Suprapubic skin (tissue), 4 donors: ENCODE measurements at regions not wholly inside any gene's neighbourhood (a gene's known extent, or its start where the extent isn't known, plus 50 kb on each side); places are given as distances from the start of the nearest gene placed in this dataset.
"Not testable (repeated sequence)": the region's sequence is repeated elsewhere in the genome, so short reads cannot be mapped to it uniquely, and the experiment has no call there.

Source experiments
- POLR2A ChIP-seq, 2 donors: fragments of 450-650 bp; IDR thresholded peaks; one replicate each; pipeline ENCODE4 v1.6.1; 2017; ENCODE audit warnings: antibody characterized with exemption in 2 of 2, mild to moderate bottlenecking in 2 of 2, moderate library complexity in 2 of 2
- POLR2AphosphoS5 ChIP-seq, 3 donors: sonication (generic); formaldehyde crosslinking; IDR thresholded peaks; one replicate each; pipeline ENCODE4 v1.6.1; 2017; ENCODE audit warnings: antibody characterized with exemption in 3 of 3
- TF ChIP-seq, protein P1 (sequence below), 2 donors: fragments of 200-600 bp in 1 of 2; fragments of 450-650 bp in 1 of 2; sonication (generic) in 1 of 2; IDR thresholded peaks; one replicate each; pipeline ENCODE4 v1.5.1; 2016 to 2019; ENCODE audit warnings: antibody characterized with exemption in 2 of 2, mild to moderate bottlenecking in 1 of 2, moderate library complexity in 1 of 2

DNA sequence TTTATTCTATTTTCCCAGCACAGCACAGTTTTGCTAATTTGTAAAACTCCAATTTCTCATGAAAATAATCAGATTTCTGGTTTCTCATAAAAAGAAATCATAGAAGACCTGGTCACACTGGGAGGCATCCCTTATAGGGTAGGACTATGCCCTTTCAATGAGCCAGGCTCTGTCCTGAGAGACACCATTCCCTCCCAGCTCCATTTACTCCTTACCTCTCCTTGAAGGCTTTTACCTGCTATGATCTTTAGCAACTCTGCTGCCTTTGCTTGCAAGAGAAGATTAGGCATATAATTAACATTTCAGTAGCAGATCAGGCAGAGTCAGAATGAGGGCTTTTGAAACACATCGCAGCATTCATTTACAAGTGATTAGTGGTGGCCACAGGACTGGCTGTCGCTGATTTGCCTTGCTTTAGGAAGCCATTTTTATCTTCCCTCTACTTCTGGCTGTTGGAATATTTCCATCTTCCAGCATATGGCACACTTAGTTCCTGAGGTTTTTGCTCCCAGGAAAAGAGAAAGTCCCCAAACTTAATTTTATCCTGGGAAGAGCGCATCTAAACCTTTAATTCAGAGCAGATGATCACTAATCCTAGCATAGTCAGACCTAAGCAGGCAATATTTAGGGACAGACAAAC is 196.9 kb downstream of the SPATA31A1 start:
- not testable (repeated sequence) for TF ChIP-seq POLR2AphosphoS5, POLR2A (IDR thresholded peaks at IDR 0.05)
- TF ChIP-seq, protein P1, sequence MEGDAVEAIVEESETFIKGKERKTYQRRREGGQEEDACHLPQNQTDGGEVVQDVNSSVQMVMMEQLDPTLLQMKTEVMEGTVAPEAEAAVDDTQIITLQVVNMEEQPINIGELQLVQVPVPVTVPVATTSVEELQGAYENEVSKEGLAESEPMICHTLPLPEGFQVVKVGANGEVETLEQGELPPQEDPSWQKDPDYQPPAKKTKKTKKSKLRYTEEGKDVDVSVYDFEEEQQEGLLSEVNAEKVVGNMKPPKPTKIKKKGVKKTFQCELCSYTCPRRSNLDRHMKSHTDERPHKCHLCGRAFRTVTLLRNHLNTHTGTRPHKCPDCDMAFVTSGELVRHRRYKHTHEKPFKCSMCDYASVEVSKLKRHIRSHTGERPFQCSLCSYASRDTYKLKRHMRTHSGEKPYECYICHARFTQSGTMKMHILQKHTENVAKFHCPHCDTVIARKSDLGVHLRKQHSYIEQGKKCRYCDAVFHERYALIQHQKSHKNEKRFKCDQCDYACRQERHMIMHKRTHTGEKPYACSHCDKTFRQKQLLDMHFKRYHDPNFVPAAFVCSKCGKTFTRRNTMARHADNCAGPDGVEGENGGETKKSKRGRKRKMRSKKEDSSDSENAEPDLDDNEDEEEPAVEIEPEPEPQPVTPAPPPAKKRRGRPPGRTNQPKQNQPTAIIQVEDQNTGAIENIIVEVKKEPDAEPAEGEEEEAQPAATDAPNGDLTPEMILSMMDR (IDR thresholded peaks at IDR 0.05): not testable (repeated sequence)
